Left colon (tissue), 2 donors: ENCODE measurements at regions not wholly inside any gene's neighbourhood (a gene's known extent, or its start where the extent isn't known, plus 50 kb on each side); places are given as distances from the start of the nearest gene placed in this dataset.

Experiments
- ATAC-seq: fragments of 200-7000 bp; cut with Tn5 transposase; one replicate; pipeline ENCODE4 v1.9.1; 2020; ENCODE audit warnings: mild to moderate bottlenecking, moderate library complexity
- DNase-seq, 2 donors: peaks; one replicate each; pipeline ENCODE4 v3.0.0-alpha.2; 2020
- intact Hi-C, 2 donors: fragments of 100-400 bp; cut with DNase I in 1 of 2; cut with micrococcal nuclease in 1 of 2; formaldehyde crosslinking; loops; one replicate each; pipeline versions ENCODE4 v1.11.2 to v1.14.0; 2022; cut with DNase I, micrococcal nuclease
- donor health status: DM: no; HTN: no; CAD: no.
- donor health status: DM: yes; HTN: yes; CAD: no.

- no peak for DNase-seq
- intact Hi-C loops: no loop called here
These were observed 790.2 kb downstream of the TBC1D22A start for GRCh38 chr22:47552541-47553205.

GRCh38 chr22:47552024-47552423, 789.6 kb downstream of the TBC1D22A start:
- no peak for ATAC-seq
- intact Hi-C loops: no loop called here
- DNase-seq: no peak

More at GRCh38 chr22:47552541-47553205, 790.2 kb downstream of the TBC1D22A start:
- no peak for ATAC-seq

- no peak for DNase-seq
These were observed 789.0 kb downstream of the TBC1D22A start for GRCh38 chr22:47551431-47551775.

GRCh38 chr22:47550524-47551430, 788.3 kb downstream of the TBC1D22A start:
- intact Hi-C loops: no loop called here

More at GRCh38 chr22:47551431-47551775, 789.0 kb downstream of the TBC1D22A start:
- intact Hi-C loops: no loop called here
- ATAC-seq: no peak

GRCh38 chr22:47549741-47550340, 787.4 kb downstream of the TBC1D22A start:
- intact Hi-C loops: no loop called here
- no peak for ATAC-seq

More at GRCh38 chr22:47550524-47551430, 788.3 kb downstream of the TBC1D22A start:
- DNase-seq (no peak), ATAC-seq (no peak)

GRCh38 chr22:47548953-47549740, 786.7 kb downstream of the TBC1D22A start:
- DNase-seq (no peak), ATAC-seq (no peak)
- intact Hi-C loops: no loop called here

More at GRCh38 chr22:47549741-47550340, 787.4 kb downstream of the TBC1D22A start:
- no peak for DNase-seq

- DNase-seq (no peak), ATAC-seq (no peak)
- intact Hi-C loops: no loop called here
These were observed 785.6 kb downstream of the TBC1D22A start for GRCh38 chr22:47547881-47548650.

GRCh38 chr22:47547239-47547661, 784.8 kb downstream of the TBC1D22A start:
- intact Hi-C loops: no loop called here
- no peak for ATAC-seq
- no peak for DNase-seq

- no peak for ATAC-seq
- intact Hi-C loops: no loop called here
- no peak for DNase-seq
These were observed 782.2 kb downstream of the TBC1D22A start for GRCh38 chr22:47544696-47545095.

GRCh38 chr22:47543447-47543846, 781.0 kb downstream of the TBC1D22A start:
- intact Hi-C loops: no loop called here
- ATAC-seq (no peak), DNase-seq (no peak)

GRCh38 chr22:47540011-47540410, 777.6 kb downstream of the TBC1D22A start:
- DNase-seq: no peak
- no peak for ATAC-seq
- intact Hi-C loops: no loop called here

GRCh38 chr22:47539374-47539773, 776.9 kb downstream of the TBC1D22A start:
- no peak for ATAC-seq
- intact Hi-C loops: loop anchor here in 1 of 2 donors (10.0 kb wide), 1 partner anchor 55 kb away; no protein-coding TSS in a partner anchor
- DNase-seq: no peak

GRCh38 chr22:47535681-47536080, 773.2 kb downstream of the TBC1D22A start:
- intact Hi-C loops: loop anchor here in 1 of 2 donors (10.0 kb wide), 1 partner anchor 51 kb away; no protein-coding TSS in a partner anchor
- DNase-seq (no peak), ATAC-seq (no peak)

GRCh38 chr22:47534804-47535410, 772.5 kb downstream of the TBC1D22A start:
- intact Hi-C loops: loop anchor here in 1 of 2 donors (10.0 kb wide), 1 partner anchor 50 kb away; no protein-coding TSS in a partner anchor
- DNase-seq (no peak), ATAC-seq (no peak)

- no peak for ATAC-seq
- no peak for DNase-seq
- intact Hi-C loops: loop anchor here in 1 of 2 donors (10.0 kb wide), 1 partner anchor 49 kb away; no protein-coding TSS in a partner anchor
These were observed 771.7 kb downstream of the TBC1D22A start for GRCh38 chr22:47533961-47534803.

GRCh38 chr22:47517062-47517461, 754.6 kb downstream of the TBC1D22A start:
- ATAC-seq (no peak), DNase-seq (no peak)
- intact Hi-C loops: no loop called here
